H7 (cell line): ENCODE measurements at regions not wholly inside any gene's neighbourhood (a gene's known extent, or its start where the extent isn't known, plus 50 kb on each side); places are given as distances from the start of the nearest gene placed in this dataset.
"Not testable (repeated sequence)": the region's sequence is repeated elsewhere in the genome, so short reads cannot be mapped to it uniquely, and the experiment has no call there.

Experiments
- DNase-seq: peaks from one replicate; pipeline ENCODE4 v3.0.0; 2012
- H3K27me3 ChIP-seq: 2 replicates; pipeline ENCODE4 v1.6.0; 2011; ENCODE audit warnings: mild to moderate bottlenecking, low read length; ENCODE audit not compliant: control insufficient read depth, insufficient read depth
- H3K36me3 ChIP-seq: replicated peaks from 2 replicates; pipeline ENCODE4 v1.5.1; 2011; ENCODE audit warnings: low read length; ENCODE audit not compliant: control insufficient read depth, insufficient read depth
- H3K4me3 ChIP-seq: 2 replicates; pipeline ENCODE4 v1.5.1; 2011; ENCODE audit warnings: low read depth, mild to moderate bottlenecking, control low read depth, low read length, moderate library complexity; ENCODE audit not compliant: insufficient read depth

- no peak for DNase-seq
- Histone ChIP-seq H3K4me3 (no peak overlapping the region), H3K27me3 (no peaks in the 10 kb centered on the region), H3K36me3 (no peaks in the 10 kb centered on the region)
Observed at GRCh38 chr1:82064691-82065090, 264.0 kb downstream of the ADGRL2 start.

- DNase-seq: no peak
- no peak overlapping the region for H3K4me3 ChIP-seq
- no peaks in the 10 kb centered on the region for H3K27me3 ChIP-seq
- H3K36me3 ChIP-seq: no peaks in the 10 kb centered on the region
Observed at GRCh38 chr1:82062206-82062605, 261.5 kb downstream of the ADGRL2 start.

GRCh38 chr1:82059959-82060358 lies 259.2 kb downstream of the ADGRL2 start:
- Histone ChIP-seq H3K27me3 (no peaks in the 10 kb centered on the region), H3K4me3 (no peak overlapping the region), H3K36me3 (no peaks in the 10 kb centered on the region)
- DNase-seq: no peak

- no peaks in the 10 kb centered on the region for H3K36me3 ChIP-seq
- no peak for DNase-seq
- no peaks in the 10 kb centered on the region for H3K27me3 ChIP-seq
- no peak overlapping the region for H3K4me3 ChIP-seq
Observed at GRCh38 chr1:82057011-82057410, 256.3 kb downstream of the ADGRL2 start.

- H3K36me3 ChIP-seq, DNase-seq, H3K27me3 ChIP-seq, H3K4me3 ChIP-seq: not testable (repeated sequence)
Observed at GRCh38 chr1:82055375-82055774, 254.6 kb downstream of the ADGRL2 start.

- no peak for DNase-seq
- no peaks in the 10 kb centered on the region for H3K27me3 ChIP-seq
- H3K4me3 ChIP-seq: no peak overlapping the region
- H3K36me3 ChIP-seq: no peaks in the 10 kb centered on the region
Observed at GRCh38 chr1:82052563-82052962, 251.8 kb downstream of the ADGRL2 start.

- no peak for DNase-seq
- Histone ChIP-seq H3K36me3 (no peaks in the 10 kb centered on the region), H3K27me3 (no peaks in the 10 kb centered on the region), H3K4me3 (no peak overlapping the region)
Observed at GRCh38 chr1:82048596-82048995, 247.9 kb downstream of the ADGRL2 start.

GRCh38 chr1:82045221-82045620 lies 244.5 kb downstream of the ADGRL2 start:
- no peak overlapping the region for H3K4me3 ChIP-seq
- H3K36me3 ChIP-seq: no peaks in the 10 kb centered on the region
- no peak for DNase-seq
- H3K27me3 ChIP-seq: no peaks in the 10 kb centered on the region

- no peak for DNase-seq
- H3K27me3 ChIP-seq: no peaks in the 10 kb centered on the region
- no peaks in the 10 kb centered on the region for H3K36me3 ChIP-seq
- H3K4me3 ChIP-seq: no peak overlapping the region
Observed at GRCh38 chr1:82044536-82044935, 243.8 kb downstream of the ADGRL2 start.

- Histone ChIP-seq H3K4me3 (no peak overlapping the region), H3K27me3 (no peaks in the 10 kb centered on the region), H3K36me3 (no peaks in the 10 kb centered on the region)
- no peak for DNase-seq
Observed at GRCh38 chr1:82044111-82044510, 243.4 kb downstream of the ADGRL2 start.

GRCh38 chr1:82042306-82043060 lies 241.7 kb downstream of the ADGRL2 start:
- Histone ChIP-seq H3K27me3 (no peaks in the 10 kb centered on the region), H3K36me3 (no peaks in the 10 kb centered on the region), H3K4me3 (no peak overlapping the region)
- no peak for DNase-seq
